ENCODE measurements at regions not wholly inside any gene's neighbourhood (a gene's known extent, or its start where the extent isn't known, plus 50 kb on each side); places are given as distances from the start of the nearest gene placed in this dataset.

- no peak for TF ChIP-seq CTCF (conservative IDR thresholded peaks at IDR 0.05)
- TF ChIP-seq ZFX (IDR thresholded peaks at IDR 0.05) = no peak
These were observed 475.9 kb downstream of the PDHA2 start for GRCh38 chr4:96315815-96316214.
